ENCODE measurements at regions not wholly inside any gene's neighbourhood (a gene's known extent, or its start where the extent isn't known, plus 50 kb on each side); places are given as distances from the start of the nearest gene placed in this dataset.
"Not testable (repeated sequence)": the region's sequence is repeated elsewhere in the genome, so short reads cannot be mapped to it uniquely, and the experiment has no call there.

DNA sequence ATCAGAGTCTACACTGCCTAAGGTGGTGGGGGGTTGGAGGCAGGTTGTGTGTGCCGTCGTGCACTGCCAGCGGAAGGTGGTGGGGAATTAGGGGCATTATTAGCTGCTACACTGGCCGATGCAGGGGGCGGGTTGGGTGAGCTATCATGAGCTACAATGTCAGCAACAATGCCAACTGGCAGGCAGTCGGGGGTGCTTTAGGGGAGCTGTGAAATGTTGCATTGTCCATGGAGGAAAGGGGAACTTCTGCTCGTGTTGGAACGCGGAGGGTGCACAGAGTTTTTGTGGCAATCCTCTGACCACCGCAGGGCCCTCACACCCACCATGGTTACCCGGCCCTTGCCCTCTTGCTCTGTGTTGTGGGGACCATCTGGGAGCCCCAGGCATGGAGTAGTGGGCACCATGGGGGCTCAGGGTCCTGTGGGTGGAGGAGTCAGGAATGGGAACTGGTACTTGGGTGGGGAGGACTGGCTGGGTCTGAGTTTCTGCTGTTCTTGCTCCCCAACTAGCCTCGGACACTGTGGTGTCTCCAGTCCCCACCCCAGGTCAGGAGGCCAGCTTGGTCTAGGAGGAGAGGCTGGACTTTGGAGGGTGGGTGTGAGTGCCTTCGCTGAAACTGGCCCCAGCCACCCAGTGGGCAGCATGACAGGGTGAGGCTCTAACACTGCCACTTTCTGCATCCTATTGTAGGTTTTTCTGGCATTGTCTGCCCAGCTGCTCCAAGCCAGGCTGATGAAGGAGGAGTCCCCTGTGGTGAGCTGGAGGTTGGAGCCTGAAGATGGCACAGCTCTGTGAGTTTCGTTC lies 107.1 kb upstream of the TPTE start:
- TF ChIP-seq, protein P1, sequence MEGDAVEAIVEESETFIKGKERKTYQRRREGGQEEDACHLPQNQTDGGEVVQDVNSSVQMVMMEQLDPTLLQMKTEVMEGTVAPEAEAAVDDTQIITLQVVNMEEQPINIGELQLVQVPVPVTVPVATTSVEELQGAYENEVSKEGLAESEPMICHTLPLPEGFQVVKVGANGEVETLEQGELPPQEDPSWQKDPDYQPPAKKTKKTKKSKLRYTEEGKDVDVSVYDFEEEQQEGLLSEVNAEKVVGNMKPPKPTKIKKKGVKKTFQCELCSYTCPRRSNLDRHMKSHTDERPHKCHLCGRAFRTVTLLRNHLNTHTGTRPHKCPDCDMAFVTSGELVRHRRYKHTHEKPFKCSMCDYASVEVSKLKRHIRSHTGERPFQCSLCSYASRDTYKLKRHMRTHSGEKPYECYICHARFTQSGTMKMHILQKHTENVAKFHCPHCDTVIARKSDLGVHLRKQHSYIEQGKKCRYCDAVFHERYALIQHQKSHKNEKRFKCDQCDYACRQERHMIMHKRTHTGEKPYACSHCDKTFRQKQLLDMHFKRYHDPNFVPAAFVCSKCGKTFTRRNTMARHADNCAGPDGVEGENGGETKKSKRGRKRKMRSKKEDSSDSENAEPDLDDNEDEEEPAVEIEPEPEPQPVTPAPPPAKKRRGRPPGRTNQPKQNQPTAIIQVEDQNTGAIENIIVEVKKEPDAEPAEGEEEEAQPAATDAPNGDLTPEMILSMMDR (IDR thresholded peaks at IDR 0.05; ENCODE audit: borderline replicate concordance, extremely low read depth, low read length, poor library complexity, severe bottlenecking), result not testable (repeated sequence)
- TF ChIP-seq EZH2 (IDR thresholded peaks at IDR 0.05; ENCODE audit: borderline replicate concordance, low read depth, low read length, severe bottlenecking), result not testable (repeated sequence)
